SK-N-SH (cell line): ENCODE measurements at regions not wholly inside any gene's neighbourhood (a gene's known extent, or its start where the extent isn't known, plus 50 kb on each side); places are given as distances from the start of the nearest gene placed in this dataset.

Source experiments
- CTCF ChIA-PET: fragments of 300-600, 350-600 bp; formaldehyde crosslinking; extraction: SDS; loops from one replicate; lab custom pipeline; 2021; lab: Yijun Ruan, JAX
- POLR2A ChIA-PET: fragments of 350-600 bp; sonication (Branson Sonifier 250); formaldehyde crosslinking; extraction: SDS; loops from one replicate; lab custom pipeline; 2020; ENCODE audit warnings: antibody characterized with exemption, inconsistent platforms; lab: Yijun Ruan, JAX
- DNase-seq: peaks from one replicate; pipeline ENCODE4 v3.0.0; 2012
- H2AFZ ChIP-seq: fragments of 200-600 bp; sonication (generic); 2 replicates; pipeline ENCODE4 v1.8.1; 2016; ENCODE audit warnings: antibody characterized with exemption, mild to moderate bottlenecking, low read depth
- H3F3A ChIP-seq: fragments of 200-600 bp; sonication (generic); replicated peaks from 2 replicates; pipeline ENCODE3; 2016; ENCODE audit warnings: antibody characterized with exemption, mild to moderate bottlenecking; ENCODE audit not compliant: insufficient read depth
- H3K27ac ChIP-seq, 2 experiments: fragments of 200-500 bp in 1 of 2; fragments of 200-600 bp in 1 of 2; sonication (Bioruptor generic) in 1 of 2; sonication (generic), shearing (Covaris generic) in 1 of 2; 2 replicates each; pipeline versions ENCODE4 v1.5.1 to v1.6.1; 2014 to 2016; ENCODE audit warnings: low read depth in 2 of 2, inconsistent platforms in 1 of 2, low read length in 1 of 2, mild to moderate bottlenecking in 1 of 2, mixed read lengths in 1 of 2
- H3K27me3 ChIP-seq: fragments of 200-600 bp; sonication (generic), shearing (Covaris generic); 2 replicates; pipeline ENCODE4 v1.6.1; 2016; ENCODE audit warnings: mixed run types; ENCODE audit not compliant: insufficient read depth
- H3K36me3 ChIP-seq, 2 experiments: fragments of 200-500 bp in 1 of 2; fragments of 200-600 bp in 1 of 2; sonication (Bioruptor generic) in 1 of 2; sonication (generic) in 1 of 2; replicated peaks in 1 of 2; 2 replicates each; pipeline versions ENCODE3 to v1.5.1; 2014 to 2016; ENCODE audit warnings: low read length in 1 of 2, mild to moderate bottlenecking in 1 of 2; ENCODE audit not compliant: insufficient read depth in 2 of 2, control insufficient read depth in 1 of 2
- H3K4me1 ChIP-seq, 2 experiments: fragments of 200-500 bp in 1 of 2; fragments of 200-600 bp in 1 of 2; sonication (Bioruptor generic) in 1 of 2; sonication (generic), shearing (Covaris generic) in 1 of 2; 2 replicates each; pipeline versions ENCODE4 v1.5.1 to v1.6.1; 2014 to 2016; ENCODE audit warnings: low read depth in 1 of 2, low read length in 1 of 2, mixed run types in 1 of 2; ENCODE audit not compliant: insufficient read depth in 2 of 2, control insufficient read depth in 1 of 2
- H3K4me2 ChIP-seq: fragments of 200-600 bp; sonication (generic), shearing (Covaris generic); 2 replicates; pipeline ENCODE4 v1.6.1; 2017; ENCODE audit warnings: mixed run types
- H3K4me3 ChIP-seq, 2 experiments: fragments of 200-500 bp in 1 of 2; fragments of 200-600 bp in 1 of 2; sonication (Bioruptor generic) in 1 of 2; sonication (generic), shearing (Covaris generic) in 1 of 2; 2 replicates each; pipeline versions ENCODE4 v1.5.1 to v1.8.1; 2014 to 2016; ENCODE audit warnings: low read depth in 2 of 2, inconsistent platforms in 1 of 2, low read length in 1 of 2, mild to moderate bottlenecking in 1 of 2, mixed read lengths in 1 of 2, moderate library complexity in 1 of 2
- H3K79me2 ChIP-seq: fragments of 200-600 bp; sonication (generic); 2 replicates; pipeline ENCODE4 v1.8.1; 2017; ENCODE audit warnings: mild to moderate bottlenecking; ENCODE audit not compliant: insufficient read depth
- H3K9ac ChIP-seq: fragments of 200-600 bp; sonication (generic); 2 replicates; pipeline ENCODE4 v1.6.1; 2017; ENCODE audit warnings: mixed run types
- H3K9me2 ChIP-seq: fragments of 200-600 bp; sonication (generic); 2 replicates; pipeline ENCODE4 v1.6.1; 2017; ENCODE audit warnings: mixed run types
- H3K9me3 ChIP-seq: fragments of 200-600 bp; sonication (generic); 2 replicates; pipeline ENCODE4 v1.6.1; 2017; ENCODE audit warnings: mixed run types, mild to moderate bottlenecking, moderate library complexity
- H4K20me1 ChIP-seq: fragments of 200-600 bp; sonication (generic); 2 replicates; pipeline ENCODE4 v1.6.1; 2017; ENCODE audit warnings: mild to moderate bottlenecking, mixed run types; ENCODE audit not compliant: insufficient read depth
- ELF1 ChIP-seq: IDR thresholded peaks from 2 replicates; pipeline ENCODE4 v1.4.0; 2012
- FOXJ3 ChIP-seq: sonication (generic); formaldehyde crosslinking; IDR thresholded peaks from 2 replicates; pipeline ENCODE4 v1.5.1; 2020; ENCODE audit warnings: mild to moderate bottlenecking, missing genetic modification reagents
- MAX ChIP-seq: IDR thresholded peaks from 2 replicates; pipeline ENCODE4 v1.4.0; 2012; ENCODE audit warnings: low read depth
- MEF2A ChIP-seq: IDR thresholded peaks from 2 replicates; pipeline ENCODE4 v1.4.0; 2012; ENCODE audit warnings: low read depth, borderline replicate concordance
- MXI1 ChIP-seq: IDR thresholded peaks from 2 replicates; pipeline ENCODE4 v1.6.1; 2012; ENCODE audit warnings: mild to moderate bottlenecking, low read depth, low read length, improper control_type of control experiment
- PBX3 ChIP-seq: IDR thresholded peaks from 2 replicates; pipeline ENCODE4; 2012
- RAD21 ChIP-seq: IDR thresholded peaks from 2 replicates; pipeline ENCODE4 v1.6.1; 2012; ENCODE audit warnings: mild to moderate bottlenecking, low read length
- RCOR1 ChIP-seq: fragments of 150-350 bp; IDR thresholded peaks from 2 replicates; pipeline ENCODE4 v1.6.1; 2017; ENCODE audit warnings: antibody characterized with exemption, low read length
- REST ChIP-seq: IDR thresholded peaks from 2 replicates; pipeline ENCODE4 v1.6.1; 2012; ENCODE audit warnings: mild to moderate bottlenecking, low read depth, low read length, moderate library complexity
- RFX5 ChIP-seq: IDR thresholded peaks from 2 replicates; pipeline ENCODE4 v1.6.1; 2012; ENCODE audit warnings: mild to moderate bottlenecking, improper control_type of control experiment, low read length
- TCF12 ChIP-seq: IDR thresholded peaks from 2 replicates; pipeline ENCODE4 v1.4.0; 2012
- TEAD4 ChIP-seq: IDR thresholded peaks from 2 replicates; pipeline ENCODE4 v1.4.0; 2012; ENCODE audit warnings: mild to moderate bottlenecking, borderline replicate concordance; ENCODE audit not compliant: insufficient read depth
- ZBTB33 ChIP-seq: IDR thresholded peaks from 2 replicates; pipeline ENCODE4 v1.4.0; 2012; ENCODE audit warnings: low read depth, borderline replicate concordance
- WGBS: methylation state at CpG from one replicate; pipeline ENCODE4 v1.1.6; 2017; ENCODE audit warnings: low lambda C conversion rate; 5-methylcytosine and 5-hydroxymethylcytosine counted together

GRCh38 chr4:136670265-136670664 is 862.0 kb downstream of the PCDH18 start:
- 54% methylated on average over 2 of the region's 2 CpGs for WGBS
- H3F3A ChIP-seq, result no peaks in the 10 kb centered on the region
- H3K27ac ChIP-seq, result no peak overlapping the region
- no peaks in the 10 kb centered on the region; a peak in 1 of 4 replicates for H3K4me1 ChIP-seq
- no peak for DNase-seq
- no peaks in the 10 kb centered on the region for H4K20me1 ChIP-seq
- H3K4me2 ChIP-seq, result no peak overlapping the region
- no peaks in the 10 kb centered on the region for H3K36me3 ChIP-seq
- ChIA-PET POLR2A (no interaction called here), CTCF (no interaction called here)
- H3K9me2 ChIP-seq, result no peaks in the 10 kb centered on the region
- no peaks in the 10 kb centered on the region for H3K79me2 ChIP-seq
- H3K27me3 ChIP-seq, result no peaks in the 10 kb centered on the region
- H3K9ac ChIP-seq, result no peak overlapping the region
- H2AFZ ChIP-seq, result no peak overlapping the region
- no peaks in the 10 kb centered on the region for H3K9me3 ChIP-seq
- TF ChIP-seq ZBTB33 (no peak), PBX3 (no peak), MXI1 (no peak), TEAD4 (no peak), ELF1 (no peak), RAD21 (no peak), RFX5 (no peak), MAX (no peak), FOXJ3 (CRISPR knock-in tag) (no peak), MEF2A (no peak), REST (no peak), RCOR1 (no peak), TCF12 (no peak)
- no peak overlapping the region for H3K4me3 ChIP-seq
